AG04450 (cell line): ENCODE measurements at regions not wholly inside any gene's neighbourhood (a gene's known extent, or its start where the extent isn't known, plus 50 kb on each side); places are given as distances from the start of the nearest gene placed in this dataset.

Source experiments
- CTCF ChIA-PET: fragments of 300-600, 350-600 bp; formaldehyde crosslinking; extraction: SDS; loops from one replicate; lab custom pipeline; 2022; ENCODE audit warnings: antibody characterized with exemption, inconsistent platforms; lab: Charles Lee
- POLR2A ChIA-PET: fragments of 350-600 bp; formaldehyde crosslinking; extraction: SDS; loops from one replicate; lab custom pipeline; 2021; ENCODE audit warnings: antibody characterized with exemption, inconsistent platforms; lab: Yijun Ruan, JAX
- DNase-seq: peaks from one replicate; pipeline ENCODE4 v3.0.0-alpha.2; 2011; ENCODE audit warnings: low read depth, low spot score
- H3K27ac ChIP-seq: one replicate; pipeline ENCODE4 v1.5.1; 2012; ENCODE audit warnings: low read depth, low read length, control low read depth
- H3K27me3 ChIP-seq: one replicate; pipeline ENCODE4 v1.6.0; 2012; ENCODE audit warnings: low read length; ENCODE audit not compliant: control insufficient read depth, insufficient read depth
- H3K4me3 ChIP-seq: 2 replicates; pipeline ENCODE4 v1.5.1; 2011; ENCODE audit warnings: mild to moderate bottlenecking, low read depth, low read length, control low read depth
- H3K9me3 ChIP-seq: 2 replicates; pipeline ENCODE4 v1.5.1; 2012; ENCODE audit warnings: low read length; ENCODE audit not compliant: control insufficient read depth, insufficient read depth
- CTCF ChIP-seq: IDR thresholded peaks from 2 replicates; pipeline ENCODE4 v1.5.1; 2011; ENCODE audit warnings: low read depth, low read length, control low read depth, inconsistent platforms

GRCh38 chr2:192467953-192468660, 273.4 kb upstream of the TMEFF2 start:
- no peak overlapping the region for H3K27ac ChIP-seq
- CTCF ChIA-PET, result no interaction called here
- no peak for TF ChIP-seq CTCF
- no peaks in the 10 kb centered on the region for H3K27me3 ChIP-seq
- POLR2A ChIA-PET, result no interaction called here
- no peak for DNase-seq
- no peak overlapping the region for H3K4me3 ChIP-seq
- no peaks in the 10 kb centered on the region for H3K9me3 ChIP-seq

GRCh38 chr2:192465141-192465540, 270.4 kb upstream of the TMEFF2 start:
- no peak for TF ChIP-seq CTCF
- Histone ChIP-seq H3K9me3 (no peaks in the 10 kb centered on the region), H3K27me3 (no peaks in the 10 kb centered on the region), H3K27ac (no peak overlapping the region), H3K4me3 (no peak overlapping the region)
- CTCF ChIA-PET, result no interaction called here
- POLR2A ChIA-PET, result no interaction called here
- DNase-seq, result no peak

- Histone ChIP-seq H3K4me3 (no peak overlapping the region), H3K27ac (no peak overlapping the region), H3K27me3 (no peaks in the 10 kb centered on the region), H3K9me3 (no peaks in the 10 kb centered on the region)
- CTCF ChIA-PET, result no interaction called here
- TF ChIP-seq CTCF, result no peak
- POLR2A ChIA-PET, result no interaction called here
- no peak for DNase-seq
Observed at GRCh38 chr2:192459422-192459821, 264.7 kb upstream of the TMEFF2 start.

GRCh38 chr2:192448881-192449280, 254.1 kb upstream of the TMEFF2 start:
- POLR2A ChIA-PET, result no interaction called here
- CTCF ChIA-PET, result no interaction called here
- DNase-seq, result no peak
- Histone ChIP-seq H3K9me3 (no peaks in the 10 kb centered on the region), H3K27ac (no peak overlapping the region), H3K27me3 (no peaks in the 10 kb centered on the region), H3K4me3 (no peak overlapping the region)
- TF ChIP-seq CTCF, result no peak

GRCh38 chr2:192444286-192444838, 249.6 kb upstream of the TMEFF2 start:
- no peak overlapping the region for H3K4me3 ChIP-seq
- no peaks in the 10 kb centered on the region for H3K9me3 ChIP-seq
- CTCF ChIA-PET, result interaction anchor here (0.6 kb wide), 1 partner anchor 879 kb away, joined by 4 read pairs; no protein-coding TSS in a partner anchor
- H3K27ac ChIP-seq, result no peak overlapping the region
- POLR2A ChIA-PET, result no interaction called here
- TF ChIP-seq CTCF, result no peak
- no peak for DNase-seq
- H3K27me3 ChIP-seq, result no peaks in the 10 kb centered on the region
